C4-2B (cell line): ENCODE measurements at regions not wholly inside any gene's neighbourhood (a gene's known extent, or its start where the extent isn't known, plus 50 kb on each side); places are given as distances from the start of the nearest gene placed in this dataset.

ENCODE experiments used
- ZFX ChIP-seq: fragments of 450-650 bp; IDR thresholded peaks from 2 replicates; pipeline ENCODE4 v1.6.1; 2017
- TF ChIP-seq, protein P1 (sequence below): fragments of 450-650 bp; conservative IDR thresholded peaks from 2 replicates; pipeline ENCODE4 v1.5.1; 2017; ENCODE audit warnings: mild to moderate bottlenecking

DNA sequence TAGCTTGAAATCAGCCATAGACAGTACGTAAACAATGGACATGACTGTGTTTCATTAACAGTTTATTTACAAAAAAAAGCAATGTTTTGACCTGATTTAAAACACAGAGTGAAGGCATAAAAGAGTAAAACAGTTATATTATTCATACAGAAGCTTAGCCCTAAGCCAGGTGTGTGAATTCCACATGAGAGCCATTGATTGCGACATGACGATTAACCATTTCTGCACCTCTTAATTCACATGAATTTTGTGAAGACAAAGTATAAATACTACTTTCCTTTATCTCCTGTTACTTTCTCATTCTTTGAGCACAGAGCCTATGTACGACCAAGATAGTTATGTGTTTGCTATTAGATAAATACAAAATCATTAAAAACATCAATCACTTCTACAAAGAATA lies 55.0 kb upstream of the MAGEB18 start:
- TF ChIP-seq, protein P1, sequence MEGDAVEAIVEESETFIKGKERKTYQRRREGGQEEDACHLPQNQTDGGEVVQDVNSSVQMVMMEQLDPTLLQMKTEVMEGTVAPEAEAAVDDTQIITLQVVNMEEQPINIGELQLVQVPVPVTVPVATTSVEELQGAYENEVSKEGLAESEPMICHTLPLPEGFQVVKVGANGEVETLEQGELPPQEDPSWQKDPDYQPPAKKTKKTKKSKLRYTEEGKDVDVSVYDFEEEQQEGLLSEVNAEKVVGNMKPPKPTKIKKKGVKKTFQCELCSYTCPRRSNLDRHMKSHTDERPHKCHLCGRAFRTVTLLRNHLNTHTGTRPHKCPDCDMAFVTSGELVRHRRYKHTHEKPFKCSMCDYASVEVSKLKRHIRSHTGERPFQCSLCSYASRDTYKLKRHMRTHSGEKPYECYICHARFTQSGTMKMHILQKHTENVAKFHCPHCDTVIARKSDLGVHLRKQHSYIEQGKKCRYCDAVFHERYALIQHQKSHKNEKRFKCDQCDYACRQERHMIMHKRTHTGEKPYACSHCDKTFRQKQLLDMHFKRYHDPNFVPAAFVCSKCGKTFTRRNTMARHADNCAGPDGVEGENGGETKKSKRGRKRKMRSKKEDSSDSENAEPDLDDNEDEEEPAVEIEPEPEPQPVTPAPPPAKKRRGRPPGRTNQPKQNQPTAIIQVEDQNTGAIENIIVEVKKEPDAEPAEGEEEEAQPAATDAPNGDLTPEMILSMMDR, result no peak
- TF ChIP-seq ZFX, result no peak
